Left lung (tissue), 4 donors: ENCODE measurements at regions not wholly inside any gene's neighbourhood (a gene's known extent, or its start where the extent isn't known, plus 50 kb on each side); places are given as distances from the start of the nearest gene placed in this dataset.
A peak's percentile ranks its signal among the peaks of the same experiment; 100 is the strongest.

Source experiments
- ATAC-seq: fragments of 200-7000 bp; cut with Tn5 transposase; one replicate; pipeline ENCODE4 v1.9.1; 2020; ENCODE audit warnings: moderate library complexity
- DNase-seq, 4 donors: peaks; one replicate each; pipeline ENCODE4 v3.0.0-alpha.2; 2013 to 2020
- H3K27ac ChIP-seq, 2 donors: fragments of 200-600 bp; sonication (generic) in 1 of 2; one replicate each; pipeline versions ENCODE4 v1.5.0 to v1.8.0; 2020 to 2021
- H3K27me3 ChIP-seq, 2 donors: fragments of 200-600 bp; sonication (generic) in 1 of 2; one replicate each; pipeline versions ENCODE4 v1.5.0 to v1.8.0; 2020 to 2021
- H3K36me3 ChIP-seq, 2 donors: fragments of 200-600 bp; sonication (generic) in 1 of 2; one replicate each; pipeline versions ENCODE4 v1.5.0 to v1.8.0; 2020 to 2021
- H3K4me1 ChIP-seq, 2 donors: fragments of 200-600 bp; one replicate each; pipeline ENCODE4 v1.8.0; 2021
- H3K4me3 ChIP-seq, 2 donors: fragments of 200-600 bp; sonication (generic) in 1 of 2; one replicate each; pipeline versions ENCODE4 v1.5.0 to v1.8.0; 2020 to 2021; ENCODE audit warnings: mild to moderate bottlenecking in 1 of 2
- H3K9me3 ChIP-seq, 2 donors: fragments of 200-600 bp; sonication (generic) in 1 of 2; one replicate each; pipeline versions ENCODE4 v1.5.0 to v1.8.0; 2020 to 2021
- CTCF ChIP-seq, 2 donors: fragments of 200-600 bp; sonication (generic) in 1 of 2; IDR thresholded peaks; one replicate each; pipeline versions ENCODE4 v1.5.0 to v1.8.0; 2021; ENCODE audit warnings: antibody characterized with exemption in 2 of 2
- intact Hi-C, 2 donors: fragments of 100-400 bp; cut with DNase I; formaldehyde crosslinking; loops; one replicate each; pipeline versions ENCODE4 v1.11.2 to v1.14.2; 2022
- donor health status: DM: no; HTN: yes; CAD: no.
- donor health status: DM: no; HTN: no; CAD: no.

- Histone ChIP-seq H3K36me3 (no peaks in the 10 kb centered on the region), H3K9me3 (no peaks in the 10 kb centered on the region), H3K27me3 (no peaks in the 10 kb centered on the region), H3K4me3 (no peak overlapping the region), H3K4me1 (no peaks in the 10 kb centered on the region), H3K27ac (no peak overlapping the region)
- ATAC-seq (no peak), DNase-seq (no peak)
- intact Hi-C loops = no loop called here
- TF ChIP-seq CTCF (IDR thresholded peaks at IDR 0.05) = no peak
Measured at GRCh38 chr2:225130093-225130492, 87.8 kb upstream of the DOCK10 start.

GRCh38 chr2:225124311-225125017, 82.2 kb upstream of the DOCK10 start:
- intact Hi-C loops = loop anchor here in 1 of 2 donors (5.0 kb wide), 1 partner anchor 533 kb away; no protein-coding TSS in a partner anchor
- no peaks in the 10 kb centered on the region for H3K36me3 ChIP-seq
- H3K27me3 ChIP-seq = no peaks in the 10 kb centered on the region
- H3K9me3 ChIP-seq = no peaks in the 10 kb centered on the region
- DNase-seq = no peak
- H3K27ac ChIP-seq = no peak overlapping the region
- no peaks in the 10 kb centered on the region for H3K4me1 ChIP-seq
- no peak for ATAC-seq
- TF ChIP-seq CTCF (IDR thresholded peaks at IDR 0.05) = no peak
- H3K4me3 ChIP-seq = no peak overlapping the region

- ATAC-seq (peak; percentile 23), DNase-seq (peak in 1 of 4 donors; percentile 15)
- Histone ChIP-seq H3K27ac (no peak overlapping the region), H3K4me3 (no peak overlapping the region), H3K27me3 (no peaks in the 10 kb centered on the region), H3K9me3 (no peaks in the 10 kb centered on the region), H3K36me3 (no peaks in the 10 kb centered on the region), H3K4me1 (no peaks in the 10 kb centered on the region)
- peak; percentile 28 to 51 for TF ChIP-seq CTCF (IDR thresholded peaks at IDR 0.05)
- intact Hi-C loops = loop anchor here in 1 of 2 donors (5.0 kb wide), 1 partner anchor 534 kb away; no protein-coding TSS in a partner anchor
Measured at GRCh38 chr2:225122583-225123486, 80.6 kb upstream of the DOCK10 start.

GRCh38 chr2:225122007-225122406, 79.7 kb upstream of the DOCK10 start:
- no peaks in the 10 kb centered on the region for H3K27me3 ChIP-seq
- intact Hi-C loops = loop anchor here in 1 of 2 donors (5.0 kb wide), 1 partner anchor 535 kb away; no protein-coding TSS in a partner anchor

More at GRCh38 chr2:225122007-225122406, 79.7 kb upstream of the DOCK10 start:
- Histone ChIP-seq H3K36me3 (no peaks in the 10 kb centered on the region), H3K27ac (no peak overlapping the region), H3K4me3 (no peak overlapping the region), H3K4me1 (peaks cover 0 to 7% of the 10 kb centered on the region in 2 donors), H3K9me3 (no peaks in the 10 kb centered on the region)
- ATAC-seq (no peak), DNase-seq (peak in 1 of 4 donors; percentile 15)
- TF ChIP-seq CTCF (IDR thresholded peaks at IDR 0.05) = no peak
